Esophagus muscularis mucosa (tissue), 3 donors: ENCODE measurements at regions not wholly inside any gene's neighbourhood (a gene's known extent, or its start where the extent isn't known, plus 50 kb on each side); places are given as distances from the start of the nearest gene placed in this dataset.
"Not testable (repeated sequence)": the region's sequence is repeated elsewhere in the genome, so short reads cannot be mapped to it uniquely, and the experiment has no call there.

ENCODE experiments used
- POLR2AphosphoS5 ChIP-seq, 2 donors: sonication (generic); formaldehyde crosslinking; IDR thresholded peaks; one replicate each; pipeline ENCODE4 v1.6.1; 2017; ENCODE audit warnings: antibody characterized with exemption in 2 of 2
- TF ChIP-seq, protein P1 (sequence below), 3 experiments: fragments of 200-600 bp in 2 of 3; fragments of 450-650 bp in 1 of 3; sonication (generic) in 2 of 3; IDR thresholded peaks; one replicate each; pipeline ENCODE4 v1.5.1; 2017 to 2019; ENCODE audit warnings: antibody characterized with exemption in 3 of 3, mild to moderate bottlenecking in 2 of 3, moderate library complexity in 1 of 3

DNA sequence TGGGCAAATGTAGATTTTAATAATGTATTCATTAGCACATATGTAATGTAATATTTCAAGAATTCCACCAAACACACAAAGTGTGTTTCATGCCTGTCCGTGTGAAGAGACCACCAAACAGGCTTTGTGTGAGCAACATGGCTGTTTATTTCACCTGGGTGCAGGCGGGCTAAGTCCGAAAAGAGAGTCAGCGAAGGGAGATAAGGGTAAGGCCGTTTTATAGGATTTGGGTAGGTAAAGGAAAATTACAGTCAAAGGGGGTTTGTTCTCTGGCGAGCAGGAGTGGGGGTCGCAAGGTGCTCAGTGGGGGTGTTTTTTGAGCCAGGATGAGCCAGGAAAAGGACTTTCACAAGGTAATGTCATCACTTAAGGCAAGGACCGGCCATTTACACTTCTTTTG is 875.8 kb downstream of the TBL1XR1 start:
- TF ChIP-seq, protein P1, sequence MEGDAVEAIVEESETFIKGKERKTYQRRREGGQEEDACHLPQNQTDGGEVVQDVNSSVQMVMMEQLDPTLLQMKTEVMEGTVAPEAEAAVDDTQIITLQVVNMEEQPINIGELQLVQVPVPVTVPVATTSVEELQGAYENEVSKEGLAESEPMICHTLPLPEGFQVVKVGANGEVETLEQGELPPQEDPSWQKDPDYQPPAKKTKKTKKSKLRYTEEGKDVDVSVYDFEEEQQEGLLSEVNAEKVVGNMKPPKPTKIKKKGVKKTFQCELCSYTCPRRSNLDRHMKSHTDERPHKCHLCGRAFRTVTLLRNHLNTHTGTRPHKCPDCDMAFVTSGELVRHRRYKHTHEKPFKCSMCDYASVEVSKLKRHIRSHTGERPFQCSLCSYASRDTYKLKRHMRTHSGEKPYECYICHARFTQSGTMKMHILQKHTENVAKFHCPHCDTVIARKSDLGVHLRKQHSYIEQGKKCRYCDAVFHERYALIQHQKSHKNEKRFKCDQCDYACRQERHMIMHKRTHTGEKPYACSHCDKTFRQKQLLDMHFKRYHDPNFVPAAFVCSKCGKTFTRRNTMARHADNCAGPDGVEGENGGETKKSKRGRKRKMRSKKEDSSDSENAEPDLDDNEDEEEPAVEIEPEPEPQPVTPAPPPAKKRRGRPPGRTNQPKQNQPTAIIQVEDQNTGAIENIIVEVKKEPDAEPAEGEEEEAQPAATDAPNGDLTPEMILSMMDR (IDR thresholded peaks at IDR 0.05), result not testable (repeated sequence)
- not testable (repeated sequence) for TF ChIP-seq POLR2AphosphoS5 (IDR thresholded peaks at IDR 0.05)
